GM18499 (cell line): ENCODE measurements at regions not wholly inside any gene's neighbourhood (a gene's known extent, or its start where the extent isn't known, plus 50 kb on each side); places are given as distances from the start of the nearest gene placed in this dataset.
"Not testable (repeated sequence)": the region's sequence is repeated elsewhere in the genome, so short reads cannot be mapped to it uniquely, and the experiment has no call there.

Experiments used
- ATAC-seq: cut with Tn5 transposase; IDR thresholded peaks from one replicate; pipeline ENCODE4 v1.9.1; 2021; ENCODE audit warnings: moderate number of reproducible peaks; ENCODE audit not compliant: insufficient read depth, unreplicated experiment

DNA sequence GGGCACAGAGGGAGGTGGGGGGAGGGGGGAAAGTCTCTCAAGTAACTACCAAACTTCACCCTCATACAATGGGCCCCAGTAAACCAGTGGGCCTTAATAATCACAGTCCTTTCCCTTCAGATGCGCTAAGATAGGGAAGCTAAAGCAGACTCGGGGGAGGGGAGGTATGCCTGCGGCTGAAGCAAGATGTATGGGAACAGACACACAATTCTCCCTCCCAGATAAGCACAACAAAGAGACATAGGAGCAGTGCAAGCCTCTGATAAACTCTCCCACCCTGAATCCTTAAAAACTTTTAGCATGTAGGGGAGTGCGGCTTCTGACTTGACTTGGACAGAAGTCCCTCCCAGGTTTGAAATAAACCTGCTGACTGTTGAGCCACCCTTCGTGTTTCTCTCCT, 54.7 kb downstream of the PROP1 start:
- ATAC-seq: not testable (repeated sequence)

DNA sequence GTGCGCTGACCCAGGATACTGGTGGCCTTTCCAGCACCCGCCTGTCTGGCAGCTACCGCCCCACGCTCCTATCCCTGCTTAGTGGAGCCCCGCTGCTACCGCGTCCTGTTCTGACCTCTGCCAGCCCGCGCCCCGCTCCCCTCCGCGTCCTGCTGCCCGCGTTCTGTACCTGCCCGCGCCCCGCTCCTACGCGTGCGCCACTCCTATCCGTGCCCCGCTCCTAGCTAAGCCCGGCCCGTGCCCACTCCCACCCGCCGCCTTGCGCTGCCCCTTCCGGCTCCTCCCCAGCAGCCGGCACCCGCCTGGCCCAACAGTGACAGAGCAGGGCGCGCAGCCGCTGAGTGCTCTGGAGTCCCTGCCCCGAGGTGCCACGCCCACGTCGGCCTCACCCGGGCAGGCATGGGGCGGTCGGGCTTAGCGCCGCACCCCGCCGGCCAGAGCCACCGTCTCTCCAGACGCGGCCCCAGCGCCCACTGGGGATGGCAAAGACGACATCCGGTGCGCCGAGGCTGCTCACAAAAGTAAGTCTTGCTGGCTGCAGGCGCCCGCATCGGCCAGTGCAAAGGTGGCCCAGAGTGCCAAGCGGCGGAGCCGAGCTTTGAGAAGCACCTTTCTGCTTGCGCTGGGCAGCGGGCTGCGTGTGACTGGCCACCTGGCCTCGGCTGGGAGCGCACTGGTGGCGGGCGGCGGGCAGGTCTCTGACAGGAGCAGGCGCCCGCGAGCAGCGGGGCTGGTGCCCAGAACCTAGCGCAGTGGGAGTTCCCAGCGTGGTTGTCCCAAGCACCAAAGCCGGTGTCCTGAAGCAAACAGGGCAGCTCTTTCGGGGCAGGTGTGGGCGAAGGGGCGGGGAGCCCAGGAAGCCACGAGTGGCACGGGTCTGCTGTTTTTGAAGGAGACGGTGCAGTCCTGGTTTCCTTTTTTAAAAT, 56.5 kb downstream of the PROP1 start:
- ATAC-seq: not testable (repeated sequence)

DNA sequence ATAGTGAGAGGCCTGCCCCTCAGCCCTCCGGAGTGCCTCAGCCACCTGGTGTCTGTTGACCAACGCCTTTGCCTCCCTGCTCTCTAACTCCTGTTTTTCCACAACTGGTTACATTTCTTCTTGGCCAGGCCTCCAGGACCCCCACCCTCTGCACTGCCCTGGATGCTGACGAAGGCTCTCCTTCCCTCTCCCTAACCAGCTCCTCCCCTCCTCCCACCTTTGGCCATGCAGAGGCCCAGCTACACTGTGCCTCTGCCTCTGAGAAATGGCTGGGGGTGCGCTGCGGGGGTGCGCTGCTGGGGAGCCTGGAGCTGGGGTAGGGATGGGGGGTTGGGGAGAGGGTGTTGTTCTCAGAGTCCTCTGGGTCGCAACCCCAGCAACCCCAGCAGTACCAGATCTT, 57.3 kb downstream of the PROP1 start:
- ATAC-seq: not testable (repeated sequence)

DNA sequence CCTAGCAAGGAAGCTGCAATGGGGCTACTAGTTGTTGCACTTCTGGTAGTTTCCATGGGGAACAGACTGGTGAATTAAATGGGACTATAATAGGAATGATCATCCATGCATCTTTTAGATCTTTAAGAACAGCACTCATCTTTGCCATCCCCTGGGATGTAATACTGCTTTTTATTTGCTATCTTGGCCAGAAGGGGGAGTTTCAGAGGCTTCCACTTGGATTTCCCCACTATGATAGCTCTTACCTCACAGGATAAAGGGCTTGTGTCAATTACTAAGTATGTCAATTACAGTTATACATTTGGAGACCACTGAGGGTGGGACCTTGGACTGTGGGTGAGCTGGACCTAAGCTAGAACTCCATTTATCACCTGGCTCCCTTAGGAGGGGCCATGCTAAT, 61.8 kb downstream of the PROP1 start:
- ATAC-seq: not testable (repeated sequence)

DNA sequence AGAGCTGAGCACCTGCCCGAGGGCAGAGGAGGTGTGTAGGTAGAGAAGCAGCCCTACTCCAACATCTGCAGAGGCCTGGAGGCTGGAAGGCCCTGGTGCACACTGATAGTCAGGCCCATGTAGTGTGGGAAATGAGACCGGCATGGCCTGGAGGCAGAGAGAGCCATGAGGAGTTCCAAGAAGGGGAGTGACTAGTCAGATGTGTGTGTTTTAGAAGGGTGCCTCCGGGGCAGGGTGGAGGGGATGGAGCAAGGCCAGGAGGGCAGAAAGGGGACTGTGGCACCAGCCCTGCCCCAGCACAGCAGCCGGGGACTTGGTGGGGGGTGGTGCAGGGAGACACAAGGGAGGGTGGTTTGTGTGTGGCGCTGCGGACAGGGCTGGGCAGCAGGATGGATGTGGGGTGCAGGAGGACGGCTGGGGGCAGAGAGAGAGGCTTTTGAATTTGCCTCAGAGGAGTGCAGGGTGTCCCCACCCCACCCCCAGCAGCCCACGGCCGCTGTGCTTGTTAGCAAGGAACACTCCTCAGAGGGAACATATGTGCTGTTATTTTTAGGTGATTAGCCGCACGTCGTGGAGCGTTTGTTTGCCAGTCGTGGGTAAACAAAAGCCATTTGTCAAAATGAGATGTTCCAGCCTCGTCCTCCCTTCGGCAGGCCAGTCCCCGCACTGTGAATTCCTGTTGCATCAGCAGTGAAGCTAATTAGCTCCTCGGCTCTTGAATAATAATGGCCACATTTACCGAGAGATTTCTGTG, 65.6 kb downstream of the PROP1 start:
- ATAC-seq: not testable (repeated sequence)

DNA sequence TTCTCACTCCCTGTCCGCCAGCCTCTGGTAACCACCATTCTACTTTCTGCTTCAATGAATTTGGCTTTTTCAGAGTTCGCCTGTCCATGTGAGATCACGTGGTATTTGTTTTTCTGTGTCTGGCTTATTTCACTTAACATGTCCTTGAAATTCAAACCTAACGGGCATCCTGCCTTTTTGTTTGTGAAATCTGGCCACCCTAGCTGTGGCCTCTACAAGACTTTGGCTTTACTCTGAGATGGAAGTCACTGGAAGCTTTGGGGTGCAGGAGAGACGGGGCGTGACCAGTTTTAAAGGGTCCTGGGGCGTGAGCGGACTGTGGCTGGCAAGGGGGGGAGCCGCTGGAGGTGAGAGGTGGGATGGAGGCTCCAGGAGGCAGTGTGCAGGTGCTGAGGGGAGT, 66.4 kb downstream of the PROP1 start:
- ATAC-seq: not testable (repeated sequence)

DNA sequence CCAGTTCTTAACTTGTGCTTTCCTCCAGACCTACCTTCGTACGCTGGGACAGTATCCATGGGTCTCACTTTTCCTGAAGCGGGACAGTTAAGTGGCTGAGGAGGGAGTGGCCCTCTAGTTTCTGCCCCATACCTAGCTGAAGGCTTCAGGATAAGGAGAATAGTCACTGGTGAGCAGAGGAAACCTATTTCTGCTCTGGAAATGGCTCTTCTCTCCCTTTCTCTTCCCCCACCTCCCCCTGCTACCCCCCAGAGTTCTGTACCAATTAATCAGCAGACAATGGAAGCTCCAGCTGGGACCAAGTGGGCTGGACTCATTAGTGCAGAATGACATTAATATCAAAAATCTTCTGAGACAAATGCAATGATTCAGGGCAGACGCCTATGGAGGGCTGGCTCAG, 68.5 kb downstream of the PROP1 start:
- ATAC-seq: not testable (repeated sequence)

DNA sequence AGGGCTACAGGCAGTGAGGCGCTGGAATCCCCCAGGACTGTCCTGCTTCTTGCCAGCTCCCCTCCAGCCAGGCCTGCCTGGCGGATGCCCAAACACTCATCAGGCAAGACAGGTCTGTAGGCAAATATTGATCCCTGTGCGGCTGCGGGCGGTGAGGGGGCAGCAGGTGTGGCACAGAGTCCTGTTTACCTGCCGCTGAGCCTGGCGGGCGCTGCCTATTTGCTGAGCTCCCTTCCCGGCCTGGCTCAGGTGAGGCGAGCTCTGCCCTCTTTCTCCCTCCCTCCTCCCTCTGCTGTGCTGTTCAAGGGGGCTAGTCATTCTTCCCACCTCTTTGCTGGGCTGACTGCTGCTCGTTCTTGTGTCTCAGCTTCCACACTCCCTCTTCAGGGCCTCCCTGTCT, 71.5 kb downstream of the PROP1 start:
- ATAC-seq: not testable (repeated sequence)

DNA sequence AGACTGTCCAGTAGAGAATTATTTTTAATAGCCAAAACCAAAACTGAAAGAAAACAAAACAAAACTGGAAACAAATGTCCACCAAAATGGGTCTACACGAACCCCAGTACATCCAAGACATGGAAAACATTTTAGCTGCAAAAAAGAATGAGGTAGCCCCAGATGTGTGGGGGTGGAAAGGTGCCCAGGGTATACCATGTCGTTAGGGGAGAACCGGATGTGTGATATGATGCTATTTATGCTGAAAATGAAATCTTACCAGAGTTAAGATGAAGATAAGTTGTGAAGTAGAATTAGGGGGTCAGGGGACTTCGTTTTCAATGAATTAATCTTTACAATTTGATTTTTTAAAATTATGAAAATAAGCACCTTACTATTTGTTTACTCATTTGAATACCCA, 72.2 kb downstream of the PROP1 start:
- not testable (repeated sequence) for ATAC-seq

DNA sequence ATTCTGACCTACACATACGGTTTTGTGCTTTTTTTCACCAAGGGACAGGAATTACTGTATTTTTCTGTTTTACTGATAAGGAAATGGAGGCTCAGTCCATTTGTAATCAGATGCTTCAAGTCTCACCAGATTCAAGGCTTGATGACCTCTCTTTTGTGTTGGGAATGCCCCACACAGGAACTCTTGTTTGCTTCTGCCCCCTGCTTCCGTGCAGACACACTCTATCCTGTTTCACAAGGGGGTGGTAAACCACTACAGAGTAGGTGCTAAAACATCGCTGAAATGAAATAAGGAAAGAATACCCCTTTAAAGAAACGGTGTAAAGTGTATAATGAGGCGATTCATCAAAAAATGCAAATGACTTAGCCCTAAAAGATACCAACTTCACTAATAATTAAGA, 72.9 kb downstream of the PROP1 start:
- not testable (repeated sequence) for ATAC-seq

DNA sequence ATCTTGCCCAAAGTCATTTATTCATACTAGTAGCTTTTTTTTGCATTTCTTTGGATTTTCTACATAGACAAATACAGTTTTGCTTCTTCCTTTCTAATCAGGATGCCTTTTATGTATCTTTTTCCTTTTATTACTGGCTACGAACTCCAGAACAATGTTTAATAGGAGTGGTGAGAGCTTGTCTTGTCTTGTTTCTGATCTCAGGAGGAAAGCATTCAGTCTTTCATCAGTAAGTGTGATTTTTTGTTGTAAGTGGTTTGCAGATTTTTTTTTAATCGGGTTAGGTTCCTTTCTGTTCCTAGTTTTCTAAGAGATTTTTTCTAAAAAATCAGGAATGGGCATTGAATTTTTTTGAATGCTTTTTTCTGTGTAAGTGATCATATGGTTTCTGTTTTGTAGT, 86.8 kb downstream of the PROP1 start:
- not testable (repeated sequence) for ATAC-seq

DNA sequence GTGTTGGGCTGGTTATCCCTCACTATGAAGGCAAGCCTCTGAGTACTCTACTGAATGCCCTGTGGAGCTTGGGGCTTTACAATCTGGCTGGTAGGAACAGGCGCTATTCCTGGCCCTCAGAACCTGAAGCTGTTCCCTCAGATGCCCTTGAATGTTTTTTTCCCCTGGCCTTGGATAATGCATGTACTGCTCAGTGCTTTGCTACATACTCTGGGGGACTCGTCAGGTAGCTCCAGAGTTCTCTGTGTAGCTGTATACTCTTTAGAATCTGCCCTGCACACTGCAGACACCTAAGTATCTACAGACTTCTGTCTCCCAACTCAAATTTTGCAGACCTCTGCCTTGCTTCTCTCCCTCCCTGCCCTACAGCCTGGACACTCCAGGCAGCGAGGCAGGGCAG, 93.2 kb downstream of the PROP1 start:
- not testable (repeated sequence) for ATAC-seq

DNA sequence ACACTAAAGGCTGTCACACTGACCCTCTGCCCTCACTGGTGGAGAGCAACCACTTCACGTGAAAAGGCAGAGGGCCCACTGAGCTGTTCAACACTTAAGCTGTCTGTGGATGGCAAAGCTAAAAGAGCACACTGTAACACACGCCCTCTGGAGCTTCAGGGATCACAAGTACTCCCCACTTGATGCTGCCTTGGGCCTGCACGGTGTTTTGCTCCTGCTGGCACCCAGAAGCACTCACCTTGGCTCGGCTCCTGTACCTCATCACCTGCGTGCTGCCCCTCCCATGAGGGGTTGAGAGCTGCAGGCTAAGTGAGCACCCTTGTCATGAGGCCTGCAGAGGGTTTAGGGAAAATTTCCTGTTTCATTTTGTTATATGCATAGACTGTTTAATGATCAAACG, 96.0 kb downstream of the PROP1 start:
- not testable (repeated sequence) for ATAC-seq

DNA sequence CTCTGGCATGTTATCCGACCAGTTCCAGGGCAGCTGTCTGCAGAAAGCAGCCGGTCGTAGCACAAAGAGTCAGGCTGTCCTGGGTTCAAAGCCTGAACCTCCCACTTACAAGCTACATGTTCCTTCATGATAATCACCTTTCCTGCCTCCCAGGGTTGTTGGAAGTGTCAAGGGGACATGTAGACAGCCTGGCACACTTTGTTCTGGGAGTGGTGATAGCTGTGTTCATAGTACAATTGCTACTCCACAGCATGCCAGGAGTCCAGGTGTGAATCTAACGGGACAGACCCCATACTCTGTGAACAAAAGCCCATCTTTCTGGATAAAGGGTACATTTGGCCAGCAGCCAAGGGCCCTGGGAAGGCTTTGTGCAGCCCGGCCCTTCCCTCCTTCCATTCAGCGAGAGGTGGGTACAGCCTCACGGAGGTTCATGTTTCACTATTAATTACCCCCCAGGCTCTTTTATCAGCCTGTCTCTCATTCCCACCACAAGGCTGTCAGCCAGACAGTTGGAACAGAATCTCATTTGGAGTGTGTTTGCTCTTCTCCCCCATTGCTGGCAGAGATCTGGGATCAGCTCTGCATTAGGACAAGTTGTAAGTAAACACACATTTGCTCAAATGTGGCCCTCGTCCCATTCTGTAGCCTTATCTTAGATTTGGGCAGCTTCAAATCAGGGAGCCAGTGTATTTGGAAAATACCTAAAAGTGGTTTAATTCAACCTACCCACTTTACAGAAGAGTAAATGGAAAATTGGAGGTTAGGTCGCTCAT, 101.2 kb downstream of the PROP1 start:
- ATAC-seq: not testable (repeated sequence)

DNA sequence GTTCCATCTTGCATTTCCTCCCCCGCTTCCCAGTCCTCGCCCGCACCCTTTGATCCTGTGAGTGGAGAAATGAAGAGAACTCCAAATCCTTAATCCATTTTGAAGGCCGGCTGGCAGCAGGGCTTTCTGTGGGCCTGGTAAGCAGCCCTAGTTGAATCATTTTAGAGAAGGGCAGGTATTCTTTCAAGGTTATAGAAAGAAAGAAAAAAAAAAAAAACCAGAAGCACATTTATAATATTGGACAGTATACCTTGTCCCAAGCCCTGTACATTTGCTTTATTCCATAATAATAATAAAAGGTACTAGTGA, 103.7 kb downstream of the PROP1 start:
- not testable (repeated sequence) for ATAC-seq

DNA sequence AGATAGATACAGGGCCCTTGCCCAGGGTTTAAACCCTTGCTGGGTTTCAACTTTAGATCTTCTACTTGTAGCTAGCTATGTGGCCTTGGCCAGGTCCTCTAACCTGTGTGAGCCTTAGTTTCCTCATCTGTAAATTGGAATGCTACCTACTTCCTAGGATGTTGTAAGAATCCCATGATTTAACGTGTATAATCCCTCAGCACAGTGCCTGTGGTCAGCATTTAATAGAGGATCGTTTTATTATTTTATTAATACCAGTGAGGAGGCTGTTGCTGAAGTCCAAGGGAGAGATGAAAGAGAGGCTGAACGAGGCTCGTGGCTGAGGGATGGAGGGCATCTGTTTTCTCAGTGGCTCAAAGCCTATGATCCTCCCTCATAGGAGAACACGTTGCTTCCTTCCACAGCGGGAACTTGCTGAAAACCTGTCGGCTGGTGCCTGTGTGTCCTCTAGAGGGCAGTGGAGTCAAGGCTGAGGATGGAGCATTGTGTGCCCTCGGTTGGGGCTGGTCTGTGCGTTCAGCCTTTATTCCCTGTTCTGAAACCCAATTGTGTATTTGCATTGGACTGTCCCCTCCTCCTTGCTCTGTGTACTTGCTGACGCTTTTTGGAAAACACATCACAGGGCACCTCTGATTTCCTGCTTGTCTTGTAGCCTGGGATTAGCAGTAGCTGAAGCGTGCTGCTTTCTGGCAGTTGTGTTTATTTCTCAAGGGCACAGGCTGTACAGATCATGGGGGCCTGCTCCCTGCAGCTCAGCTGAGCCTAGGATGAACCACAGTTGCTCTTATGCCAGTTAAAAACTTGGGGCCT, 104.3 kb downstream of the PROP1 start:
- not testable (repeated sequence) for ATAC-seq

DNA sequence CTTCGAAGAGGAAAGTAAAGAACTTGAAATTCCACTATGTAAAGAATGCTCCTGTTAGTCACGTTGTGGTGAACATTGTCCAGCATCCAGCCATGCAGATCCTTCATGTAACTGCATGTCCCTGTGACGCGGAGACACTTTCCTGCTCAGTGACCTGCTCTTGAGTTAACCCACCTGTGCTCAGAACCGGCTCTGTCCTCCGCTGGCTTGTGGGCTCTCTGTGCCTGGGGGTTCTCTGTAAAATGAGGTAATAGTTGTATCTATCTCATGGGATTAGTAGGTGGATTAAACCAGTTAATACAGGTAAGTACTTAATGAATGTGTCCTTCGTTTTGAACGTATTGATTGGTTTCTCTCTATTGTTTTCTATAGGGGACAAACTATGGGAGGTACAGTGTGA, 100.6 kb upstream of the FAM153A start:
- not testable (repeated sequence) for ATAC-seq

DNA sequence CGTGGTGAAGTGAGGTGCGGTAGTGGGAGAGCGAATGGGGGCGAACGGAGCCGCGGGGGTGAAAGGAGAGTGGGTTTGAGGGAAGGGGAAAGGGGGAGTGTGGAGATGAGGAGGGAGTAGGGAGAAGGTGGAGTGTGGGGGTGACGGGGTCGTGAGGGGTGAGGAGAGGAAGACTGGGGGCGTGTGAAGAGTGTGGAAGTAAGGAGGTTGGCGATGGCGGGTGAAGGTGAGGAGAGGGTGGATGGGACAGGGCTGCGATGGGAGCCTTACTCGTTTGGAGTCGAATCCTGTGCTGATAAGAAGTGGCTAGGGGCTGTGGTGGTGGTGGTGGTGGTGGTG, 93.2 kb upstream of the FAM153A start:
- not testable (repeated sequence) for ATAC-seq

DNA sequence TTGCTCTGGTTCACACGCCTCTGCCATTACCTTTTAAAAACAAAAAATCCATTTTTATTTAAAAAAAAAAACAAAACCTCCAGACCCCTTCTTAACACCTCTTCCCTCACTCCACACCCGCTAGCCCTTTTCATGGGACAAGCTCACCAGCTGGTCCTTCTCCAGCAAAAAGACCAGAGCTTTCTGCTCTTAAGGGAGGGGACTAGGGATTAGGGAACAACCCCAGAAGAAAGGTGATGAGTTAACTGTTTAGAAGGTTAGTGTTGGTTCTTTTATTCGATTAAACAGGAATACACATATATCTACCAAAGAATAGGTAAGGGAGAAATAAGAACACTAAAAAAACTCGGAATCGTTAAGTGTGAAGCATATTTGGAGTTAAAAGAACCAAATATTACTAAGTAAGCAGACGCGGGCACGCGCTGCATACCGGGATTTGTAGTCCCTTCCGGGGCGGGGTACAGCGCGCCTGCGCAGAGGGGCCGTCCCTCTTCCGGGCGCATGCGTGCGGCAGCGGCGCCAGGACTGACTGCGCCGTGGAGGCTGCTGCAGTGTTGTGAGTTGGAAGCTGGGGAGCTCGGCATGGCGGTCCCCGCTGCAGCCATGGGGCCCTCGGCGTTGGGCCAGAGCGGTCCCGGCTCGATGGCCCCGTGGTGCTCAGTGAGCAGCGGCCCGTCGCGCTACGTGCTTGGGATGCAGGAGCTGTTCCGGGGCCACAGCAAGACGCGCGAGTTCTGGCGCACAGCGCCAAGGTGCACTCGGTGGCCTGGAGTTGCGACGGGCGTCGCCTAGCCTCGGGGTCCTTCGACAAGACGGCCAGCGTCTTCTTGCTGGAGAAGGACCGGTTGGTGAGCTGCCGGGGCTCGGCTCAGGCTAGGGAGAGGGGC, 92.6 kb upstream of the FAM153A start:
- ATAC-seq: peak; percentile 43
